Adipocyte (in vitro differentiated cells): ENCODE measurements at regions not wholly inside any gene's neighbourhood (a gene's known extent, or its start where the extent isn't known, plus 50 kb on each side); places are given as distances from the start of the nearest gene placed in this dataset.
"Not testable (repeated sequence)": the region's sequence is repeated elsewhere in the genome, so short reads cannot be mapped to it uniquely, and the experiment has no call there.

ENCODE experiments used
- DNase-seq: peaks from one replicate; pipeline ENCODE4 v3.0.0-alpha.2; 2015; ENCODE audit warnings: low read depth
- H3K27me3 ChIP-seq: replicated peaks from 2 replicates; pipeline ENCODE4 v1.7.0; 2013; ENCODE audit warnings: mild to moderate bottlenecking, low read length, moderate library complexity; ENCODE audit not compliant: control insufficient read depth, insufficient read depth
- H3K36me3 ChIP-seq: 2 replicates; pipeline ENCODE4 v1.7.0; 2013; ENCODE audit warnings: low read length, mild to moderate bottlenecking, moderate library complexity; ENCODE audit not compliant: control insufficient read depth, insufficient read depth, severe bottlenecking
- H3K4me1 ChIP-seq: 2 replicates; pipeline ENCODE4 v1.7.0; 2013; ENCODE audit warnings: mild to moderate bottlenecking, low read length, moderate library complexity; ENCODE audit not compliant: control insufficient read depth, insufficient read depth
- H3K4me3 ChIP-seq: 2 replicates; pipeline ENCODE4 v1.7.0; 2013; ENCODE audit warnings: mild to moderate bottlenecking, low read length, moderate library complexity
- H3K9ac ChIP-seq: 2 replicates; pipeline ENCODE4 v1.7.0; 2013; ENCODE audit warnings: mild to moderate bottlenecking, low read length, moderate library complexity
- H3K9me3 ChIP-seq: 2 replicates; pipeline ENCODE4 v1.7.0; 2013; ENCODE audit warnings: mild to moderate bottlenecking, low read length, moderate library complexity; ENCODE audit not compliant: control insufficient read depth

- no peak for DNase-seq
- H3K4me1 ChIP-seq, result no peaks in the 10 kb centered on the region
- H3K27me3 ChIP-seq, result no peaks in the 10 kb centered on the region
- no peak overlapping the region for H3K4me3 ChIP-seq
- no peaks in the 10 kb centered on the region for H3K36me3 ChIP-seq
- H3K9me3 ChIP-seq, result no peaks in the 10 kb centered on the region
- no peak overlapping the region for H3K9ac ChIP-seq
Measured at GRCh38 chr7:91503934-91504555, 239.8 kb downstream of the FZD1 start.

DNA sequence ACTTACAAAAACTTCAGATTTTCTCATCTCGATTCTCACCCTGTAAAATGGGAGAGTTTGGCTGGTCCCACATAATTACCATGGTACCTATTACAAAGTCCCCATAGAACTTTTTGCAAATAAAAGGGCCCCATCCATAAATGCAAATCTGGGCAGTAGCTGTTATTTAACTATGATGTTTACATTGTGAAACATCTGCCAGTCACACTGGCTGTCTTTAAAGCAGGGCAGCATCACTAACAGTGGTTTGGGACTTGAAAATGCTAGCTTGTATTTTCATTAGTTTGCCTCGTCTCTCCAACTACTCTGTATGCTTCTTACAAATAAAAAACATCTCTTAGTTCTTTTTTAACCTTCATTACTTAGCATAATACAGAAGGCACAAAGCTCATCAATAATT lies 240.7 kb downstream of the FZD1 start:
- no peak for DNase-seq
- Histone ChIP-seq H3K36me3 (no peaks in the 10 kb centered on the region), H3K4me1 (no peaks in the 10 kb centered on the region), H3K4me3 (no peak overlapping the region), H3K27me3 (no peaks in the 10 kb centered on the region), H3K9me3 (no peaks in the 10 kb centered on the region), H3K9ac (no peak overlapping the region)

DNA sequence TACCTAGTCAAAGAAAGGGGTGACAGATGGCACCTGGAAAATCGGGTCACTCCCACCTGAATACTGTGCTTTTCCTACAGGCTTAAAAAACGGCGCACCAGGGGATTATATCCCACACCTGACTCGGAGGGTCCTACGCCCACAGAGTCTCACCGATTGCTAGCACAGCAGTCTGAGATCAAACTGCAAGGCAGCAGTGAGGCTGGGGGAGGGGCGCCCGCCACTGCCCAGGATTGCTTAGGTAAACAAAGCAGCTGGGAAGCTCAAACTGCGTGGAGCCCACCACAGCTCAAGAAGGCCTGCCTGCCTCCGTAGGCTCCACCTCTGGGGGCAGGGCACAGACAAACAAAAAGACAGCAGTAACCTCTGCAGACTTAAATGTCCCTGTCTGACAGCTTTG lies 242.7 kb downstream of the FZD1 start:
- not testable (repeated sequence) for DNase-seq, H3K9ac ChIP-seq

DNA sequence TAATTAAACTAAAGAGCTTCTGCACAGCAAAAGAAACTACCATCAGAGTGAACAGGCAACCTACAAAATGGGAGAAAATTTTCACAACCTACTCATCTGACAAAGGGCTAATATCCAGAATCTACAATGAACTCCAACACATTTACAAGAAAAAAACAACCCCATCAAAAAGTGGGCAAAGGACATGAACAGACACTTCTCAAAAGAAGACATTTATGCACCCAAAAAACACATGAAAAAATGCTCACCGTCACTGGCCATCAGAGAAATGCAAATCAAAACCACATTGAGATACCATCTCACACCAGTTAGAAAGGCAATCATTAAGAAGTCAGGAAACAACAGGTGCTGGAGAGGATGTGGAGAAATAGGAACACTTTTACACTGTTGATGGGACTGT lies 247.6 kb downstream of the FZD1 start:
- not testable (repeated sequence) for H3K9me3 ChIP-seq, H3K4me3 ChIP-seq, DNase-seq, H3K9ac ChIP-seq, H3K4me1 ChIP-seq, H3K27me3 ChIP-seq, H3K36me3 ChIP-seq

More for the DNA sequence above, 242.7 kb downstream of the FZD1 start:
- not testable (repeated sequence) for H3K27me3 ChIP-seq, H3K9me3 ChIP-seq, H3K4me3 ChIP-seq, H3K36me3 ChIP-seq, H3K4me1 ChIP-seq

- H3K4me1 ChIP-seq, result peaks cover 5% of the 10 kb centered on the region
- H3K27me3 ChIP-seq, result no peaks in the 10 kb centered on the region
- H3K9me3 ChIP-seq, result no peaks in the 10 kb centered on the region
- no peak overlapping the region for H3K9ac ChIP-seq
- no peak for DNase-seq
- no peak overlapping the region for H3K4me3 ChIP-seq
- no peaks in the 10 kb centered on the region for H3K36me3 ChIP-seq
Measured at GRCh38 chr7:91512958-91513357, 248.7 kb downstream of the FZD1 start.

DNA sequence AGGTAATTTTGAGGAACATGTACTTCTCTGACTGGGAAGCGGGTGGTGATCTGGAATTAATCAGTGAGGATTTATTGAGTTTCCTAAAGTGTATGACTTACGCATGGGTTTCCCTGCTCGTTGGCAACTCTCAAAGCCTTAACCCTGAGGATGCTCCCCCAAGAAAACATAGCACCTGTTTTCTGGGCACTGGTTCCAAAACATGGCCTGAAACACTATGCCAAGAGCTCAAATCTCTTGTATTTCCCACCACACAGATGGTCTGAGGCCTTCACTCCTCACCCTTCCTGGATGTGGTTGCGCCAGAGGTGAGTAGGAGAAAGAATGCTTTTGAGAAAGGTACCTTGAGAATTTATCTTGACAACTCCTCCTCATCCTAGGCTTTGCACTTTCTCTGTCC lies 250.4 kb downstream of the FZD1 start:
- H3K9ac ChIP-seq, result no peak overlapping the region
- no peak overlapping the region for H3K4me3 ChIP-seq
- no peaks in the 10 kb centered on the region for H3K27me3 ChIP-seq
- H3K36me3 ChIP-seq, result no peaks in the 10 kb centered on the region
- H3K9me3 ChIP-seq, result no peaks in the 10 kb centered on the region
- H3K4me1 ChIP-seq, result peaks cover 13% of the 10 kb centered on the region
- no peak for DNase-seq

DNA sequence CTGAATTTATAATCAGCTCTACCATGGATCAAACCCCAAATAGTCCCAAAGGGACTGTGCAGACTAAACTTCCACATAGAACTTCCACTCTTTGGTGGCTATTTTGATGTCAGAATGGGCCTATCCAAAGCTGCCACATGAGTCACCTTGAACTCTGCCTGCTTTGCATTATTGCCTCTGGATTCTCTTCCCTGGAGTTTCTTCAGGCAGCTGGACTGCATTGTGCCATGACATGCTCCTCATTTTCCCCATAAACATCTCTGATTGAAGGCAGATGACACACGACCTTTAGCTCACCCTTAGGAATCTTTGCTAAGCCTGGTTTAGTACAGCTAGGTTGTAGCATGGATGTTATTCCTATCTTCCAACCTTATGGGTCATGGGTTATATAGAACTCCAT lies 251.7 kb downstream of the FZD1 start:
- DNase-seq, result no peak
- H3K9me3 ChIP-seq, result no peaks in the 10 kb centered on the region
- H3K4me3 ChIP-seq, result no peak overlapping the region
- no peaks in the 10 kb centered on the region for H3K36me3 ChIP-seq
- H3K9ac ChIP-seq, result no peak overlapping the region
- H3K27me3 ChIP-seq, result no peaks in the 10 kb centered on the region
- peaks cover 17% of the 10 kb centered on the region for H3K4me1 ChIP-seq

GRCh38 chr7:91517201-91517785 lies 253.1 kb downstream of the FZD1 start:
- Histone ChIP-seq H3K9ac (no peak overlapping the region), H3K4me3 (no peak overlapping the region)

DNA sequence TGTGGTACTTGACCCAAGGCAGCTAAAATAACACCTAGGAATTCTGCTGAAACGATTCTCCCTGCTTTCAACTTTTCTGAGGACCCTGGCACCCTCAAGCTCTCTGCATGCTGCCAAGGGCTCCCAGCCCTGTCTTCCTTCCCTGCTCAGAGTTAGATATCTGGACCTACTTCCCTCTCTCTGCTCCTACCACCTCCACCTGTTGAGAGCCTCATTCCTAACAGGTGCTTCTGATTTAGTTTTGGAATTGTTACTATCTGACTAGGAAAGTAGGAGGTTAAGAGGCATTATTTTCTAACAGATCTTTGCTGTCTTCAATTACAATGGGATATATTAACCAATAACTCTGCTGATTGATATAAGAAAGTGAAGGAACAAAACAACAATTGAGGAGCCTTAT lies 253.8 kb downstream of the FZD1 start:
- Histone ChIP-seq H3K4me3 (no peak overlapping the region), H3K9me3 (no peaks in the 10 kb centered on the region), H3K36me3 (no peaks in the 10 kb centered on the region), H3K27me3 (no peaks in the 10 kb centered on the region), H3K4me1 (peaks cover 17% of the 10 kb centered on the region), H3K9ac (no peak overlapping the region)
- DNase-seq, result no peak

More at GRCh38 chr7:91517201-91517785, 253.1 kb downstream of the FZD1 start:
- no peaks in the 10 kb centered on the region for H3K36me3 ChIP-seq
- no peaks in the 10 kb centered on the region for H3K27me3 ChIP-seq
- peaks cover 17% of the 10 kb centered on the region for H3K4me1 ChIP-seq
- DNase-seq, result no peak
- no peaks in the 10 kb centered on the region for H3K9me3 ChIP-seq

- no peaks in the 10 kb centered on the region for H3K27me3 ChIP-seq
- peak; percentile 18 for DNase-seq
- no peaks in the 10 kb centered on the region for H3K9me3 ChIP-seq
- H3K4me3 ChIP-seq, result no peak overlapping the region
- H3K9ac ChIP-seq, result no peak overlapping the region
- no peaks in the 10 kb centered on the region for H3K36me3 ChIP-seq
- peaks cover 12% of the 10 kb centered on the region for H3K4me1 ChIP-seq
Measured at GRCh38 chr7:91519241-91520158, 255.3 kb downstream of the FZD1 start.

DNA sequence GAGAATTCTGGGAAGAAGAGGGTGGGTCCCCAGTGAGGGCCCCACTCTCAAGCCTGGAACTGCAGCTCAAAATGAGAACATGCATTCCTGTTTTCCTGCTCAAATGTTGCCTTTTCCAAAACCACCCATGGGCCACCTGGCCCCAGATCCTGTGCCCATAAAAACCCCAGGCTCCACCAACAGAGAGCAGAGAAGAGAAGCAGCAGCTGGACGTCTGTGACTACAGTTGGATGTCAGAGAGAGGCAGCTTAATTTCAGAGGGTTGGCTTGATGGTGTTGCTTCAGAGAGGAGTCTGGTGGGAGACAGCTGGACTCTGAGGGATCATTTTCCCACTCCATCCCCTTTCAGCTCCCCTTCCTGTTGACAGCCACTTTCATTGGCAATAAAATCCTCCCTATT lies 256.4 kb downstream of the FZD1 start:
- no peak overlapping the region for H3K9ac ChIP-seq

More for the DNA sequence above, 256.4 kb downstream of the FZD1 start:
- peaks cover 12% of the 10 kb centered on the region for H3K4me1 ChIP-seq
- DNase-seq, result no peak
- H3K27me3 ChIP-seq, result no peaks in the 10 kb centered on the region
- H3K9me3 ChIP-seq, result no peaks in the 10 kb centered on the region
- no peak overlapping the region for H3K4me3 ChIP-seq
- H3K36me3 ChIP-seq, result no peaks in the 10 kb centered on the region
